ENCODE measurements at regions not wholly inside any gene's neighbourhood (a gene's known extent, or its start where the extent isn't known, plus 50 kb on each side); places are given as distances from the start of the nearest gene placed in this dataset.

- no peak for TF ChIP-seq EZH2phosphoT487 (IDR thresholded peaks at IDR 0.05)
- TF ChIP-seq CTCF (IDR thresholded peaks at IDR 0.05), result no peak
- TF ChIP-seq EZH2 (IDR thresholded peaks at IDR 0.05), result no peak
Observed at GRCh38 chr12:88416155-88416554, 164.1 kb downstream of the KITLG start.
